ENCODE measurements at regions not wholly inside any gene's neighbourhood (a gene's known extent, or its start where the extent isn't known, plus 50 kb on each side); places are given as distances from the start of the nearest gene placed in this dataset.

DNA sequence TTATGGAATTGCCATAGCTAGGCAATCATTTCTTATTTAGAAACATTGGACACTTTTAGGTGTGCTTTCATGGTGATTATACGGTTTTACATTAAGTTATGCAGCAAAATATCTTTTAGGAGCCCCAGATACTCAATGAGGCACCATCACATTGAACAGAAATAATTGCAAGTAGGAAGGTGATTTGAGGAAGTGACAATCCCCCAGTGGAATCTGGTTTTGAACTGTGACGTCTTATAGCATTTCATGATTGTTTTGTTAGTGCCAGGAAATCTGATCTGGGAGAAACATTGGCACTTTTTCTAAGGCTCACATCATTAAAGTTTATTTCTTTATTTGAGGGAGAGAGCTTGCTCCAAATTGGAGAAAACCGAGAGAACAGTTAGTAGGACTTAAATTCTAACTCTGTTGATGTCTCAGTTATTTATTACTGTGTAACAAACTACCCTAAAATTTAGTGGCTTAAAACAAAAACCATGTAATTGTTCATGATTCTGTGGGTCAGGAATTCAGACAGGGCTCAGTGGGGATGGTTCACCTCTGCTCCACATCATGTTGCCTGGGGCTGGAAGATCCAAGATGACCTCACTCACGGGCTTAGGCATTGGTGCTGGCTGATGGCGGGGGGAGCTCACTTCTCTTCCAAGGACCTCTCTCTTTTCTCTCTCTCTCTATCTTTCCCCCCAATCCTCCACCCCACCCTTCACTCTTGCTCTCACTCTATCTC, 78.2 kb upstream of the STEAP1B start:
- H2AFZ ChIP-seq (ENCODE audit: low read depth, low read length), result no peak overlapping the region
- peaks cover 44% of the 10 kb centered on the region for H3K36me3 ChIP-seq (replicated peaks; ENCODE audit: low read depth, low read length)
- H3K79me2 ChIP-seq (ENCODE audit: low read length), result peaks cover 40% of the 10 kb centered on the region
- H4K20me1 ChIP-seq (ENCODE audit: insufficient read depth, low read length), result peaks cover 73% of the 10 kb centered on the region
- no peaks in the 10 kb centered on the region for H3K9me3 ChIP-seq (ENCODE audit: insufficient read depth, low read length)
- no peak overlapping the region for H3K27ac ChIP-seq (ENCODE audit: low read length)
- no peak overlapping the region for H3K4me3 ChIP-seq (ENCODE audit: low read length)
- no peaks in the 10 kb centered on the region for H3K27me3 ChIP-seq (ENCODE audit: low read depth, low read length)
- no peak overlapping the region for H3K9ac ChIP-seq (ENCODE audit: low read length)
- TF ChIP-seq EZH2phosphoT487 (IDR thresholded peaks at IDR 0.05; ENCODE audit: low read depth), result no peak
- TF ChIP-seq, protein P1, sequence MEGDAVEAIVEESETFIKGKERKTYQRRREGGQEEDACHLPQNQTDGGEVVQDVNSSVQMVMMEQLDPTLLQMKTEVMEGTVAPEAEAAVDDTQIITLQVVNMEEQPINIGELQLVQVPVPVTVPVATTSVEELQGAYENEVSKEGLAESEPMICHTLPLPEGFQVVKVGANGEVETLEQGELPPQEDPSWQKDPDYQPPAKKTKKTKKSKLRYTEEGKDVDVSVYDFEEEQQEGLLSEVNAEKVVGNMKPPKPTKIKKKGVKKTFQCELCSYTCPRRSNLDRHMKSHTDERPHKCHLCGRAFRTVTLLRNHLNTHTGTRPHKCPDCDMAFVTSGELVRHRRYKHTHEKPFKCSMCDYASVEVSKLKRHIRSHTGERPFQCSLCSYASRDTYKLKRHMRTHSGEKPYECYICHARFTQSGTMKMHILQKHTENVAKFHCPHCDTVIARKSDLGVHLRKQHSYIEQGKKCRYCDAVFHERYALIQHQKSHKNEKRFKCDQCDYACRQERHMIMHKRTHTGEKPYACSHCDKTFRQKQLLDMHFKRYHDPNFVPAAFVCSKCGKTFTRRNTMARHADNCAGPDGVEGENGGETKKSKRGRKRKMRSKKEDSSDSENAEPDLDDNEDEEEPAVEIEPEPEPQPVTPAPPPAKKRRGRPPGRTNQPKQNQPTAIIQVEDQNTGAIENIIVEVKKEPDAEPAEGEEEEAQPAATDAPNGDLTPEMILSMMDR (IDR thresholded peaks at IDR 0.05; ENCODE audit: low read depth, low read length), result no peak
- no peak overlapping the region for H3K4me2 ChIP-seq (ENCODE audit: low read length)
- H3K4me1 ChIP-seq (ENCODE audit: low read length), result peaks cover 9% of the 10 kb centered on the region

DNA sequence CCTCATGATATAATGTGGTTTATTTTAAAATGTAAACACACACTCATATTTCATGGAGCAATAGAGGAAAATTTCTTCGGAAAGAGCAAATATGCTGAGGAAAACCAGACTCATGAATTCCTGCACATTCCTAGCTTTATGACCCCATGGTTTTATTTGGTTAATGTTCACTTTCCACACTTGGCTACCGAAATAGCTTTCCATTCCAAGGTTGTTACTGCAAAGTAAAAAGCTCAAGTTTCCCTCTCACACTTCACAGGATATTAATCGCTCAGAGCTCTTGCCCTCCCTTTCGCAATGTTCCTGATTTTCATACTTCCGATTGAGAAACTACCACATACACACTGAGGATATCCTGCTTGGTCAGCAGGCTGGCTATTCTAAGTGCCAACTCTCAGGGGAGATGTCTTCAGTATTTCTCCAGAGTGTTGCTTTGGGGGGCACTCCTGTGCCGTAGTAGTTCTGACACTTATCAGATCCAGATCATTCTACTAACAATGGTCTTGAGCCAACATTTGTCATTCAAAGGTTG, 77.5 kb upstream of the STEAP1B start:
- peaks cover 35% of the 10 kb centered on the region for H3K79me2 ChIP-seq (ENCODE audit: low read length)
- H3K4me2 ChIP-seq (ENCODE audit: low read length), result no peak overlapping the region
- no peak overlapping the region for H3K27ac ChIP-seq (ENCODE audit: low read length)
- no peak overlapping the region for H3K9ac ChIP-seq (ENCODE audit: low read length)
- H3K27me3 ChIP-seq (ENCODE audit: low read depth, low read length), result no peaks in the 10 kb centered on the region
- peaks cover 9% of the 10 kb centered on the region for H3K4me1 ChIP-seq (ENCODE audit: low read length)
- no peaks in the 10 kb centered on the region for H3K9me3 ChIP-seq (ENCODE audit: insufficient read depth, low read length)
- H4K20me1 ChIP-seq (ENCODE audit: insufficient read depth, low read length), result peaks cover 67% of the 10 kb centered on the region
- H3K36me3 ChIP-seq (replicated peaks; ENCODE audit: low read depth, low read length), result peaks cover 42% of the 10 kb centered on the region
- TF ChIP-seq, protein P1 (IDR thresholded peaks at IDR 0.05; ENCODE audit: low read depth, low read length), result no peak
- TF ChIP-seq EZH2phosphoT487 (IDR thresholded peaks at IDR 0.05; ENCODE audit: low read depth), result no peak
- no peak overlapping the region for H2AFZ ChIP-seq (ENCODE audit: low read depth, low read length)
- H3K4me3 ChIP-seq (ENCODE audit: low read length), result no peak overlapping the region

DNA sequence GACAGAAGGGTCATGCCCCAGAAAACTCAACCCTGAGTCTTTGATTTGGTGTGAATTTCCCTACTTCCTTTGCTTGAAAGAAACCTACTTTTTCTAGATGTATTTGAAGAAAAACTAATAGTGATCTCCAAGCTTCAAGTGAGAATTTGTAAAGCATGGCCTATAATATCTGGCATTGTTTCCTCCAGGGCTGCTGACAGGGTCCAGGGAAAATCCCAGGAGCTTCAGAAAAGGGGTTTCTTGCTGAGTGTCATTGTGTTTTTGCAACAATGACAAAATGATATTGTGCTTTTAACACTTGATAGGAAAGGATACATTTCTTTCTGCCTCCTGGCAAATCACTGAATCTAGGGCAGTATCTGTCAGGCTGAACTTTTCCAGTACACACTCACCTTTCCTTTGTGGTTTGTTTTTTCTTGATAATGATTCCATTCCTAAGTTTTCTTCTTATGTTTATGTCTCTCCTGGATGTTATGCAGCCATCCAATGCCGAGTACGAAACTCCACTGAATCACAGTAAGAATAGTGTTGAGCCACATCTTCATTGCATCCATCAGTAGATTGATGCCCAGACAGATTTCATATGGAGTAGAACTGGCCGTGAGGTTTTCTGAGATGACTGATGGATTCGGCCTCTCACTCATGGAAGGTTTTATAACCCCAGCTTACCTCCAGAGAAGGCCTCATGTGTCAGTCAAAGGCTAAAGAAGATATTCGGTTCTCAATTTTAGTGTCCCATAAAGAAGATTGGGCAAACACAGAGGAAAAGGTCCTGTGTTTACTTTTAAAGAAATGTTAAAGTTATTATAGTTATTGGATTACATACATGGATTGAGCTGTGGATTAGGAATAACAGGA, 76.9 kb upstream of the STEAP1B start:
- H3K9me3 ChIP-seq (ENCODE audit: insufficient read depth, low read length), result no peaks in the 10 kb centered on the region
- no peaks in the 10 kb centered on the region for H3K27me3 ChIP-seq (ENCODE audit: low read depth, low read length)
- no peak overlapping the region for H3K4me2 ChIP-seq (ENCODE audit: low read length)
- peaks cover 32% of the 10 kb centered on the region for H3K79me2 ChIP-seq (ENCODE audit: low read length)
- H3K36me3 ChIP-seq (replicated peaks; ENCODE audit: low read depth, low read length), result peaks cover 49% of the 10 kb centered on the region
- H3K9ac ChIP-seq (ENCODE audit: low read length), result no peak overlapping the region
- no peak overlapping the region for H2AFZ ChIP-seq (ENCODE audit: low read depth, low read length)
- H3K4me3 ChIP-seq (ENCODE audit: low read length), result no peak overlapping the region
- TF ChIP-seq EZH2phosphoT487 (IDR thresholded peaks at IDR 0.05; ENCODE audit: low read depth), result no peak
- TF ChIP-seq, protein P1 (IDR thresholded peaks at IDR 0.05; ENCODE audit: low read depth, low read length), result no peak
- H3K4me1 ChIP-seq (ENCODE audit: low read length), result peaks cover 9% of the 10 kb centered on the region
- H4K20me1 ChIP-seq (ENCODE audit: insufficient read depth, low read length), result peaks cover 68% of the 10 kb centered on the region
- H3K27ac ChIP-seq (ENCODE audit: low read length), result no peak overlapping the region

All from OCI-LY3 (cell line).